ENCODE measurements at regions not wholly inside any gene's neighbourhood (a gene's known extent, or its start where the extent isn't known, plus 50 kb on each side); places are given as distances from the start of the nearest gene placed in this dataset.

- peak; percentile 43 for DNase-seq (ENCODE audit: low read depth)
Measured at GRCh38 chr2:196248467-196249094, 77.2 kb upstream of the STK17B start.

- peak; percentile 81 for DNase-seq (ENCODE audit: low read depth)
Measured at GRCh38 chr2:196249171-196249570, 77.8 kb upstream of the STK17B start.

DNA sequence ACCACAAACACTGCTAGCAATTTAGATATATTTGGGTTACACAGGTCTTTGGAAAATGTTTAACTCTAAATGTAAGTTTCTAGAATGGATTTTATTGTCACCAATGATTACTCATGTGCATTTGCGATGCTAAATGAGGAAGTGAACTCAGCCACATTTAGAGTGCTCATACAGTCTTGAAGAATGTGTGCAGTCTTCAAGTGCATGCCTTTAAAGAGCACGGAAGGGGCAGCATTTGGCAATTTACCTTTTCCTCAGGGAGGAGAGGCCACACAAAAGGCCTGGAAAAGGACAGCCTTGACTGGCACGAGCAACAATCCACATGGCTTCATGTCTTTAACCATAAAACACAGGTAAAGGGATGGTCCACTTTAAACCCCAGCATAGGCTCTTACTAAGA is 78.5 kb upstream of the STK17B start:
- peak; percentile 55 for DNase-seq (ENCODE audit: low read depth)

- DNase-seq (ENCODE audit: low read depth): no peak
Measured at GRCh38 chr2:196251132-196251531, 79.8 kb upstream of the STK17B start.

DNA sequence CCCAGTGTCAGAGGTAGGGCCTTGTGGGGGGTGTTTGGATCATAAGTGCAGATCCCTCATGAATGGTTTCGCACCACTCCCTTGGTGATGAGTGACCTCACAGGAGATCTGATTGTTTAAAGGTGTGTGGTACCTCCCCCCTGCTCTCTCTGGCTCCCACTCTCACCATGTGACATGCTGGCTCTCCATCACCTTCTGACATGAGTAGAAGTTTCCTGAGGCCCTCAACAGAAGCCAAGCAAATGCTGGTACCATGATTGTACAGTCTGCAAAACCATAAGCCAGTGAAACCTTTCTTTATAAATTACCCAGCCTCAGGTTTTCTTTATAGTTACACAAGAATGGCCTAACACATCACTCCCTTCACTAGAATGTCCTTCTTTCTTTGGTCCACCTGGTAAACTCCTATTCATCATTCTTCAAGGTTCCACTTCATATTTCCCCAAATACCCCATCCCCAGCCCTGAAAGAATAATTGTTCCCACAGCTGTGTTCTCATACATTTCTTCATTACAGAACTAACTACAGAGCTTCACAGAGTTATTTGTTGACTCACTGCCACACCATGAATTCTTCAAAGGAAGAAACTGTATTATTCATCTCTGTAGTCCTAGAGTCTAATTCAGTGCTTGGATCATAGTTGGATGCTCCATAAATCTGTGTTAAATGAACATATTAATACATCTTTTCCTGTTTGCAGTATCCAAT is 81.2 kb upstream of the STK17B start:
- DNase-seq (ENCODE audit: low read depth): peak; percentile 41

DNA sequence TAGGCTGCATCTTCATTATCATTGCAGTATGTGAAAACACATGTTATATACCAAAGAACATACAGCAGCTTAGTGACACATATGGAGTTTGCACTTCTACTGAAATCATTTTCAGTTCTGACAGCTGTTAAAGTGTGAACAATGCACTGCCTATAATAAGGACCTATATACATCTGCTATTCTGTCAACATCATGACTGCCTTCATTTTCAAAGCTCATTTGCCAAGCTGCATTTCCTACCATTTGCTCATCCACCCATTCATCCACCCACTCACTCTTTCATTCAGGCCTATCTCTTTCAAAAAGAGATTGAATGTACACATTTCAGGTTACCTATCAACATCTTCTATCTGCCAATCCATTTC is 81.7 kb upstream of the STK17B start:
- DNase-seq (ENCODE audit: low read depth): no peak

GRCh38 chr2:196256585-196256984 is 85.2 kb upstream of the STK17B start:
- DNase-seq (ENCODE audit: low read depth): no peak

GRCh38 chr2:196257086-196257485 is 85.7 kb upstream of the STK17B start:
- DNase-seq (ENCODE audit: low read depth): peak; percentile 26

DNA sequence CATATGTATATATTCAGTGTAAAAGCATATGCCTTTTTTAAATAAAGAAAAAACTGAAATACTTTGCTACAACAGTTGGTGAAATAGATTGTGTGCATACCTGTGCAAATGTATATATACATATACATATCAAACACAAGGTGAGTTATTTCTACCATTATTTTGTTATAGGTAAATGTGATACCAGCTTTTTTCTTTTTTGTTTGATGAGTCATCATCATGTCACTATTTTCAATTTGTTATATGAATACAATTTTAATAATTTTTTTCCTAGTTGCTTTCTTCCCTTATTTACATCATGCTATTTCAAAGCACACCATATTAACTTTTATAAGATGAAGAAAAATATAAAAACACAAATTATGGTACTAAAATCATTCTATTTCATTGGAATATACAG is 87.0 kb upstream of the STK17B start:
- DNase-seq (ENCODE audit: low read depth): no peak

DNA sequence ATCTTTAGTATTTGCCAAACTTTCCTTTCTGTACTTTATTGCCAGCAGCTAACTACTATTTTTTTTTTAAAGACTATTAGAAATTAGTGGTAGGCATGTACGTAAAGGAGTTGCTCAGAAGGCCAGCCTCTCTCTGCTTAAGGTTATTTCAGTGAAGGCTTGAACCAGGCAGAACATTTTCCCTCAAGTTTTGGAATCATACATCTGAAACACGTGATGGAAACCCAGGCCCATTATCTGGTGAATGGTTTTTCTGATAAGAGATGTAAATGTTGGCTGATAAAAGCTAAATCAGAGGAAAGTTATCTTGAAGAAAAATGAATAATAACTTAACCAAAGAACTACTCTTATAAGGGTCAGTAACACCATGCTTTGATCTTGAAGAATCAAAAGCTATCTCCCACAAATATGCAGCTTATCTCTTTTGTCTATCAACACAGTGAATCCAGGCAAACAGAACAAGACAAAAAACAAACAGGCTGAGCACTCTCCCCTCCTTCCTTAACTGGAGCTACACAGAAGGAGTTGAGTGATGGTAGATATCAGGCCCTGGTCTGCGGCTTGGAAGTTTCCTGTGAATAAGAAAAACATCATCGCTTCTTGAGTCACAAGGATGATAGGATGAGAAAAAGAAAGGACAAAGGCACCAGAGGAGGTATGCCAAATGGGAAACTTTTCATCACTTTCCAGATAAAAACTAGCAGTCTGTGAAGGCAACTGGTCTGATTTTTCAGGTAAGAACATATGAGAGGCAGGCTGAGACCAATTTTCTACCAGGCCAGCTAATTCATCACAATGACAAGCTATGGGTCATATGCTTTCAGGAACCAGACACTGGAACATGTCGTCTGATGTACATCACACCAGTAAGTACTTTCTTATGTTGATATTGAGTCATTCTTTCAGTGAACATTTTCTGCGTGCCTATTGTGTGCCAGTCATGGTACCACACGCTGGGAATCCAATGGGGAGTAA is 88.4 kb upstream of the STK17B start:
- no peak for DNase-seq (ENCODE audit: low read depth)

DNA sequence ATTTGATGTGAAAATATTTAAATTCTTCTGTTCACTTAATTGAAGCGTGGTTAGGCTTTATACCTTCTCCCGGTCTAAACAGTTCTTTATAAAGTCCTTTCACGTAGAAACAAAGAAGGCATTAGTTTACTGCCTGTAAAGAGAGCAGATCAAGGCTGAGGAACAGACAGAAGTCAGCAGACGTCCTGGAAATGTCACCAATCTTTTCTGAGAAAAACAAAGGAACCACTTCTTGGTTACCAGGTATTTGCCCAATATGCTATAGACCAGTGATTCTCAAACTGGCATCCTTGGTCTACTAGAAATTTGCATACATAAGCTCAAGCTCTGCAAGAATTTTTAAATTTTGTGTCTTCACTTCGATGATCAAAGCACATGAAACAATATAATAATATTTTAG is 89.2 kb upstream of the STK17B start:
- DNase-seq (ENCODE audit: low read depth): no peak

DNA sequence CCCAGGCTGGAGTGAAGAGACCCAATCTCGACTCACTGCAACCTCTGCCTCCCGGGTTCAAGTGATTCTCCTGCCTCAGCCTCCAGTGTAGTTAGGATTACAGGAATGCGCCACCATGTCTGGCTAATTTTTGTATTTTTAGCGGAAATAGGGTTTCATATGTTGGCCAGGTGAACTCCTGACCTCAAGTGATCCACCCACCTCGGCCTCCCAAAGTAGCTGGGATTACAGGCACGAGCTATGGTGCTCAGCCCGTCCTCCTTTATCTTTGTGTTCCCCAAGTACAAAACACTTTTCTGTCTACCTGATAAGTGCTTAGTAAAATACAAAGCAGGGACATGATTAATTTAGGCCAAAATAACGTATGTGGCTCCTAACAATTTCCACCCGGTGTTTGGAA is 91.2 kb upstream of the STK17B start:
- DNase-seq (ENCODE audit: low read depth): no peak

GRCh38 chr2:196263181-196263747 is 91.9 kb upstream of the STK17B start:
- peak; percentile 81 for DNase-seq (ENCODE audit: low read depth)

GRCh38 chr2:196266351-196266750 is 95.0 kb upstream of the STK17B start:
- DNase-seq (ENCODE audit: low read depth): no peak

- no peak for DNase-seq (ENCODE audit: low read depth)
Measured at GRCh38 chr2:196266855-196267254, 95.5 kb upstream of the STK17B start.

DNA sequence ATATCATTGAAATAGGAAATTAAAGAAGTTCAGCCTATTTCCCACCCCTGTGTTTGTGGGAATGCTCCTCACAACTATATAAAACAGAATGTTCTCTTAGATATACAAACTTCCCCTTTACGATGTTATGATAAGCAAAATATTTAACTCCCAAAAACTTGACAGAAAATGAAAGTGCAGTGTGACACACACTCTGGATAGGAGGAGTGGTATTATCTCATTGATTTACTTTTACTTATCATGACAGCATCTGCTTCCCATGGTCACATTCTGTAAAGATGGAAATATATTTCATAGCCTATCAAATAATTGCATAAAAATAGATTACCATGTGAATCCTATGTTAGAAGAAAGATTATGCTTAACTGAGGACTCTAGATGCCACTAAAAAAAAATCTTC is 96.6 kb upstream of the STK17B start:
- DNase-seq (ENCODE audit: low read depth): no peak

DNA sequence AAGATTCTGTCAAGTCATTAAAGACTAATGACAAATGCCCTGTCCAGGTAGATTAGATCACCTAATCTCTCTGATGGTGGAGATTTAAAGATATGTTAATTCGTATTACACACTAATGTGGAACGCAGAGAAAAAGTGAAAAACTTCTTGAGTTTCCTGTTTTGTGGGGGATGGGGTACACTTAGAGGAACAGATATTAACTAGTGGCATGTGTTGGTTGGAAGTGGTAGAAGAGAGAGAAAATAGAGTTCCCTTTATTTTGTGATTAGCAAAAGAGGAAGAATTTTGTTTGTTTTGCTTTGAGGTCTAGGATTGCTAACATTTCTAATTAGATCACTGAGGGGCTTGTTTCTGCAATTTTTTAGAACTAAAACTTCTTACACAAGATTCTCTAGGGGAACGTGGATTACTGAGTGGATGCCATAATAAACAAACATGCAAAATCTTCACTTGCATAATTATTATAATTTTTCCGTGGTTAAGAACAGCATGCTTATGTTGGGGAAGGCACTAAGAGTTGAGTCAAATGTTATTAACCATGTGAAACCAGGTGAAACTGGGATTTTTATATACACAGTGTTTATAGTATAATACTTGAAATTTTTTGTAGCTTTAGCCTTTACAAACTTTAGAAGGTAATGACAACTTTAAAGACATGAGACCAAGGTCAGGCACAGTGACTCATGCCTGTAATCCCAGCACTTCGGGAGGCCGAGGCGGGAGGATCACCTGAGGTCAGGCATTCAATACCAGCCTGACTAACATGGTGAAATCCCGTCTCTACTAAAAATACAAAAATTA is 97.4 kb upstream of the STK17B start:
- DNase-seq (ENCODE audit: low read depth): no peak

DNA sequence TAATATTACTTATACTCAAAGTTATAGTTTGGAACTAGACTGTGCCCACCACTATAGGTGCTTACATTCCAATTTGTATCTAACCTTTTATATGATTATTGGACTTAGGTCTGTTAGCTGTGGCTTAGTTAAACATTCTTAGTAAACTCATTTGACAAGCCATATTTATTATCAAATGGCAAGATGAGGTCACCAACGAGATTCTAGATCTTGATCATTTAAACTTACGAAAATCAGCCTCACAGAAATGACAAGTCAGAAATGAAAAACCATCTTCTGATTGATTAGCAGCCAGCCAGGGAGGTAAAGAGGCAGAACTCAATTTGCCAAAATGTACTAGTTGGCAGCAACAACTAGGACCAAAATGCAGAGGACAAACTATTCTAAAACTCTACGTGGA is 100.4 kb upstream of the STK17B start:
- no peak for DNase-seq (ENCODE audit: low read depth)

DNA sequence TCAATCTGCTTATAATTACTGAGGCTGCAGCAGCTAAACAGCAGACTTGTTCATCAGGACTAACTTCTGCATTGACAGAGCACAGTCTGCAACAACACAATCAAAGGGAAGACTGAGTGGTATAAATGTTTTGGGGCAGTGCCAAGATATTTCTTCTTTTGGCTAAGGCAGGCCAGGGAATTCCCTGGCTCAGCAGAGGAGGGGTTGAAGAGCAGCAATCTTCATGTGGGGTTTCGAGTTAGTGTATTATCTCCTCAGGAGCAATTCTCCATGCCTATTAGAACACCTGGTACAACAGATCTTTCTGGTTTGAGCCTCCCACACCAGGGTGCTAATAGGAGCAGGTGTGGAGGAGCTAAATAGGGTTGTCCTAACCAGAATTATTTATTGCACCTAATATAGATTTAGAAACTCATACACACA is 103.0 kb upstream of the STK17B start:
- DNase-seq (ENCODE audit: low read depth): peak; percentile 80

DNA sequence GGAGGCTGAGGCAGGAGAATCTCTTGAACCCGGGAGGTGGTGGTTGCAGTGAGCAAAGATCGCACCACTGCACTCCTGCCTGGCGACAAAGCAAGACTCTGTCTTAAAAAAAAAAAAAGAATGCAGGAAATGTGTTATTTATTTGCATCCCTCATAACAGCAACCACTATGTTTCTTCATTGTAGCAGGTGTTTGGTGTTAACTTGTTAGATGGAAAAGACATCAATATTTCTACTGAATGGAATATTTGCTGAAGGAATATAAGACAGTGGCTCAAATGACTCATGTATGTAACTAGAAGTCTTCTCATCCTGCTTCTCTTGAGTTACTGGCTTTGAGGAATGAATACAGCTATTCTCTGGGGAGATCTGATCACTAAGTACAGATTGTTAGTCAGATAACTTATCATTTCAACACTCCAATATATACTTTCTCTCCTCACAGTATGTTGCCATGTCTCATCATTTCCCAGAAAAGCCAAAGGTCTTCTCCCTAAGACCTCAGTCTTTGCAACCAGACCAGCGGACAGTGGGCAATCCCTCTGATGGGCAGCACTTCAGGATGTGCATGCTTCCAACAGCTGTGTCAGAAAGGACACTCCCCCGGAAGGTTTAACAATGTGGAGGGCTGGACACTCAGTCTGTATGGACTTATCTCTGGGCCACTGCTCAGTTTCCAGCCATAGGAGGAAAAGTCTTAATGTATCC is 104.4 kb upstream of the STK17B start:
- peak; percentile 67 for DNase-seq (ENCODE audit: low read depth)

Measured in myocyte (in vitro differentiated cells).